ENCODE measurements at regions not wholly inside any gene's neighbourhood (a gene's known extent, or its start where the extent isn't known, plus 50 kb on each side); places are given as distances from the start of the nearest gene placed in this dataset.

- no peak for DNase-seq
These were observed 201.2 kb downstream of the MYCN start for GRCh38 chr2:16141641-16141921.

- DNase-seq: no peak
These were observed 200.7 kb downstream of the MYCN start for GRCh38 chr2:16140771-16141640.

- no peak for DNase-seq
These were observed 199.6 kb downstream of the MYCN start for GRCh38 chr2:16139663-16140615.

GRCh38 chr2:16138811-16139662, 198.7 kb downstream of the MYCN start:
- DNase-seq: no peak

- no peak for DNase-seq
These were observed 196.9 kb downstream of the MYCN start for GRCh38 chr2:16137080-16137755.

GRCh38 chr2:16136461-16137035, 196.2 kb downstream of the MYCN start:
- DNase-seq: no peak

GRCh38 chr2:16135913-16136310, 195.6 kb downstream of the MYCN start:
- DNase-seq: no peak

GRCh38 chr2:16135196-16135912, 195.0 kb downstream of the MYCN start:
- no peak for DNase-seq

- no peak for DNase-seq
These were observed 194.3 kb downstream of the MYCN start for GRCh38 chr2:16134436-16135165.

GRCh38 chr2:16130906-16131400, 190.6 kb downstream of the MYCN start:
- DNase-seq: no peak

GRCh38 chr2:16130541-16130880, 190.2 kb downstream of the MYCN start:
- no peak for DNase-seq

GRCh38 chr2:16129716-16130540, 189.6 kb downstream of the MYCN start:
- no peak for DNase-seq

- no peak for DNase-seq
These were observed 188.6 kb downstream of the MYCN start for GRCh38 chr2:16128746-16129610.

- no peak for DNase-seq
These were observed 187.6 kb downstream of the MYCN start for GRCh38 chr2:16127958-16128357.

GRCh38 chr2:16127276-16127940, 187.1 kb downstream of the MYCN start:
- no peak for DNase-seq

- DNase-seq: no peak
These were observed 186.3 kb downstream of the MYCN start for GRCh38 chr2:16126517-16127275.

Data from cerebellar nuclear complex (tissue), 1 donor.